Neural cell (in vitro differentiated cells): ENCODE measurements at regions not wholly inside any gene's neighbourhood (a gene's known extent, or its start where the extent isn't known, plus 50 kb on each side); places are given as distances from the start of the nearest gene placed in this dataset.
"Not testable (repeated sequence)": the region's sequence is repeated elsewhere in the genome, so short reads cannot be mapped to it uniquely, and the experiment has no call there.

Source experiments
- H2AFZ ChIP-seq: fragments of 200-600, 300-800 bp; sonication (generic), shearing (Covaris generic); 2 replicates; pipeline ENCODE4 v1.6.0; 2014; ENCODE audit warnings: low read depth, mild to moderate bottlenecking, antibody characterized with exemption, low read length, moderate library complexity
- H3F3A ChIP-seq: fragments of 200-600 bp; shearing (Covaris generic); 2 replicates; pipeline ENCODE4 v1.6.1; 2016; ENCODE audit warnings: mild to moderate bottlenecking, moderate library complexity, mixed read lengths, antibody characterized with exemption, low read length; ENCODE audit not compliant: insufficient read depth, poor library complexity, severe bottlenecking
- H3K27ac ChIP-seq: fragments of 200-600, 300-800 bp; sonication (generic), shearing (Covaris generic); 2 replicates; pipeline ENCODE4 v1.5.1; 2014; ENCODE audit warnings: mild to moderate bottlenecking, low read length, moderate library complexity
- H3K27me3 ChIP-seq: fragments of 300-800, 200-600 bp; sonication (generic), shearing (Covaris generic); 2 replicates; pipeline ENCODE4 v1.6.0; 2014; ENCODE audit warnings: mild to moderate bottlenecking, low read depth, low read length, moderate library complexity; ENCODE audit not compliant: insufficient read depth
- H3K36me3 ChIP-seq: fragments of 300-800, 200-600 bp; sonication (generic), shearing (Covaris generic); 2 replicates; pipeline ENCODE4 v1.5.1; 2014; ENCODE audit warnings: mild to moderate bottlenecking, antibody characterized with exemption, low read length, moderate library complexity; ENCODE audit not compliant: insufficient read depth
- H3K4me2 ChIP-seq: fragments of 300-800, 200-600 bp; sonication (generic), shearing (Covaris generic); 2 replicates; pipeline ENCODE4 v1.6.0; 2014; ENCODE audit warnings: mild to moderate bottlenecking, low read length
- H3K4me3 ChIP-seq: fragments of 300-800, 200-600 bp; sonication (generic), shearing (Covaris generic); 2 replicates; pipeline ENCODE4 v1.5.1; 2014; ENCODE audit warnings: mild to moderate bottlenecking, low read length, moderate library complexity
- H3K79me2 ChIP-seq: fragments of 200-600 bp; shearing (Covaris generic); replicated peaks from 2 replicates; pipeline ENCODE4 v1.6.0; 2014; ENCODE audit warnings: mild to moderate bottlenecking, low read length, moderate library complexity; ENCODE audit not compliant: insufficient read depth
- H3K9ac ChIP-seq: fragments of 300-800, 200-600 bp; sonication (generic), shearing (Covaris generic); 2 replicates; pipeline ENCODE4 v1.6.1; 2016; ENCODE audit warnings: mild to moderate bottlenecking, low read length, mixed read lengths
- H3K9me2 ChIP-seq: fragments of 200-600 bp; shearing (Covaris generic); 2 replicates; pipeline ENCODE4 v1.6.1; 2016; ENCODE audit warnings: mild to moderate bottlenecking, low read length, mixed read lengths; ENCODE audit not compliant: insufficient read depth
- H3K9me3 ChIP-seq: fragments of 200-600, 300-800 bp; sonication (generic), shearing (Covaris generic); 2 replicates; pipeline ENCODE4 v1.6.1; 2016; ENCODE audit warnings: mild to moderate bottlenecking, mixed run types, low read length, moderate library complexity, mixed read lengths
- H4K20me1 ChIP-seq: fragments of 200-600 bp; shearing (Covaris generic); 2 replicates; pipeline ENCODE4 v1.6.1; 2016; ENCODE audit warnings: mild to moderate bottlenecking, mixed run types; ENCODE audit not compliant: insufficient read depth

GRCh38 chr1:121607499-121607898 is 422.7 kb downstream of the SRGAP2C start:
- not testable (repeated sequence) for H3K4me2 ChIP-seq, H4K20me1 ChIP-seq, H3K9me2 ChIP-seq, H3K79me2 ChIP-seq, H3K27ac ChIP-seq, H3K4me3 ChIP-seq, H3K9ac ChIP-seq, H2AFZ ChIP-seq, H3F3A ChIP-seq, H3K36me3 ChIP-seq, H3K27me3 ChIP-seq, H3K9me3 ChIP-seq
